ENCODE measurements at regions not wholly inside any gene's neighbourhood (a gene's known extent, or its start where the extent isn't known, plus 50 kb on each side); places are given as distances from the start of the nearest gene placed in this dataset.

GRCh38 chr6:20335872-20336271 is 65.8 kb upstream of the E2F3 start:
- TF ChIP-seq CTCF (IDR thresholded peaks at IDR 0.05; ENCODE audit: low read depth, low read length) = no peak
- TF ChIP-seq EZH2phosphoT487 (IDR thresholded peaks at IDR 0.05; ENCODE audit: low read depth) = no peak
